H1 (cell line): ENCODE measurements at regions not wholly inside any gene's neighbourhood (a gene's known extent, or its start where the extent isn't known, plus 50 kb on each side); places are given as distances from the start of the nearest gene placed in this dataset.

Experiments used
- CTCF ChIA-PET: fragments of 300-600 bp; sonication (Branson Sonifier 250); formaldehyde crosslinking; loops from one replicate; lab custom pipeline; 2021; ENCODE audit not compliant: partially characterized antibody; lab: Charles Lee
- POLR2A ChIA-PET: fragments of 300-600 bp; sonication (Branson Sonifier 250); formaldehyde crosslinking; loops from one replicate; lab custom pipeline; 2021; ENCODE audit warnings: inconsistent platforms; ENCODE audit not compliant: partially characterized antibody; lab: Charles Lee
- DNase-seq, 2 experiments: peaks; one replicate each; pipeline versions ENCODE4 v3.0.0 to v3.0.0-alpha.2; 2010 to 2022; ENCODE audit warnings: low spot score in 2 of 2, low read depth in 1 of 2, mixed read lengths in 1 of 2
- FAIRE-seq: peaks from 2 replicates; lab custom pipeline; 2011; peaks lifted over from hg19 to GRCh38; lab: Jason Lieb, UNC
- H2AFZ ChIP-seq: 2 replicates; pipeline ENCODE4 v1.8.1; 2012; ENCODE audit warnings: low read length, inconsistent platforms
- H2AK5ac ChIP-seq: 2 replicates; pipeline ENCODE4 v1.6.1; 2013; ENCODE audit warnings: low read depth, low read length
- H2BK120ac ChIP-seq: replicated peaks from 2 replicates; pipeline ENCODE3; 2013; ENCODE audit warnings: low read depth, low read length, inconsistent platforms
- H2BK12ac ChIP-seq: 2 replicates; pipeline ENCODE4 v1.6.1; 2013; ENCODE audit warnings: low read depth, low read length
- H2BK15ac ChIP-seq: 2 replicates; pipeline ENCODE4 v1.6.1; 2013; ENCODE audit warnings: low read length
- H2BK20ac ChIP-seq: 2 replicates; pipeline ENCODE4 v1.6.1; 2013; ENCODE audit warnings: low read length
- H2BK5ac ChIP-seq: 2 replicates; pipeline ENCODE4 v1.6.1; 2013; ENCODE audit warnings: low read depth, low read length
- H3K14ac ChIP-seq: 2 replicates; pipeline ENCODE4 v1.6.1; 2013; ENCODE audit warnings: inconsistent platforms; ENCODE audit not compliant: insufficient read length
- H3K18ac ChIP-seq: 2 replicates; pipeline ENCODE4 v1.6.1; 2013; ENCODE audit warnings: low read length; ENCODE audit errors: extremely low read depth
- H3K23ac ChIP-seq: 2 replicates; pipeline ENCODE4 v1.6.1; 2013; ENCODE audit warnings: inconsistent platforms; ENCODE audit not compliant: insufficient read length
- H3K23me2 ChIP-seq: 2 replicates; pipeline ENCODE4 v1.6.1; 2013; ENCODE audit warnings: low read depth, low read length
- H3K27ac ChIP-seq: 2 replicates; pipeline ENCODE4 v1.6.1; 2011; ENCODE audit warnings: low read depth, low read length, inconsistent platforms
- H3K27me3 ChIP-seq, 4 experiments: replicated peaks in 1 of 4; 1 replicate in 1 of 4; 2 replicates in 3 of 4; pipeline versions ENCODE4 v1.6.1 to v1.8.1; 2011 to 2013; ENCODE audit warnings: low read length in 3 of 4, mild to moderate bottlenecking in 3 of 4, inconsistent platforms in 2 of 4, mixed read lengths in 2 of 4, moderate library complexity in 1 of 4; ENCODE audit not compliant: control insufficient read depth in 3 of 4, insufficient read depth in 3 of 4; ENCODE audit errors: extremely low read depth in 1 of 4
- H3K36me3 ChIP-seq, 4 experiments: 2 replicates each; pipeline versions ENCODE4 v1.6.1 to v1.8.1; 2011 to 2013; ENCODE audit warnings: mild to moderate bottlenecking in 4 of 4, low read length in 3 of 4, moderate library complexity in 2 of 4, control low read depth in 1 of 4, inconsistent platforms in 1 of 4; ENCODE audit not compliant: insufficient read depth in 4 of 4, control insufficient read depth in 2 of 4
- H3K4ac ChIP-seq: replicated peaks from 2 replicates; pipeline ENCODE3; 2013; ENCODE audit warnings: low read length, low read depth, mixed read lengths, inconsistent platforms; ENCODE audit not compliant: insufficient read length
- H3K4me1 ChIP-seq, 4 experiments: replicated peaks in 1 of 4; 1 replicate in 1 of 4; 2 replicates in 3 of 4; pipeline versions ENCODE4 v1.6.1 to v1.8.1; 2011 to 2013; ENCODE audit warnings: low read length in 3 of 4, inconsistent platforms in 2 of 4, mixed read lengths in 1 of 4; ENCODE audit not compliant: insufficient read depth in 4 of 4, control insufficient read depth in 3 of 4
- H3K4me2 ChIP-seq, 2 experiments: 2 replicates each; pipeline versions ENCODE4 v1.6.1 to v1.8.1; 2011 to 2013; ENCODE audit warnings: low read depth in 2 of 2, low read length in 2 of 2, control low read depth in 1 of 2, inconsistent platforms in 1 of 2, mild to moderate bottlenecking in 1 of 2; ENCODE audit not compliant: insufficient read depth in 1 of 2
- H3K4me3 ChIP-seq, 4 experiments: fragments of 200-600, 300-600 bp in 1 of 4; sonication (generic), shearing (Covaris generic), sonication (Bioruptor Twin) in 1 of 4; 2 replicates each; pipeline versions ENCODE4 v1.5.1 to v1.8.1; 2011 to 2016; ENCODE audit warnings: low read length in 4 of 4, low read depth in 3 of 4, control low read depth in 2 of 4, inconsistent platforms in 2 of 4, mild to moderate bottlenecking in 2 of 4, mixed read lengths in 1 of 4, moderate library complexity in 1 of 4; ENCODE audit not compliant: insufficient read depth in 2 of 4; ENCODE audit errors: extremely low read depth in 1 of 4
- H3K56ac ChIP-seq: replicated peaks from 2 replicates; pipeline ENCODE3; 2013; ENCODE audit warnings: low read depth, mild to moderate bottlenecking, mixed read lengths, low read length, inconsistent platforms; ENCODE audit not compliant: insufficient read length
- H3K79me1 ChIP-seq: 2 replicates; pipeline ENCODE4 v1.6.1; 2013; ENCODE audit warnings: low read depth, low read length, control low read depth
- H3K79me2 ChIP-seq, 2 experiments: 2 replicates each; pipeline versions ENCODE4 v1.6.1 to v1.8.1; 2012 to 2013; ENCODE audit warnings: low read length in 2 of 2, mild to moderate bottlenecking in 2 of 2, inconsistent platforms in 1 of 2; ENCODE audit not compliant: insufficient read depth in 2 of 2, control insufficient read depth in 1 of 2
- H3K9ac ChIP-seq, 4 experiments: replicated peaks in 1 of 4; 1 replicate in 1 of 4; 2 replicates in 3 of 4; pipeline versions ENCODE4 v1.6.1 to v1.8.1; 2011 to 2013; ENCODE audit warnings: low read depth in 3 of 4, low read length in 3 of 4, control low read depth in 2 of 4, mild to moderate bottlenecking in 2 of 4, moderate library complexity in 2 of 4, inconsistent platforms in 1 of 4; ENCODE audit errors: extremely low read depth in 1 of 4
- H3K9me3 ChIP-seq, 2 experiments: 2 replicates each; pipeline versions ENCODE4 v1.6.1 to v1.8.1; 2012 to 2013; ENCODE audit warnings: mild to moderate bottlenecking in 2 of 2, moderate library complexity in 2 of 2, control low read depth in 1 of 2, inconsistent platforms in 1 of 2, low read depth in 1 of 2, low read length in 1 of 2, mixed read lengths in 1 of 2; ENCODE audit not compliant: insufficient read depth in 2 of 2
- H4K20me1 ChIP-seq, 2 experiments: replicated peaks in 1 of 2; 2 replicates each; pipeline versions ENCODE3 to v1.8.1; 2011 to 2013; ENCODE audit warnings: inconsistent platforms in 2 of 2, low read length in 2 of 2, mild to moderate bottlenecking in 1 of 2; ENCODE audit not compliant: insufficient read depth in 2 of 2, control insufficient read depth in 1 of 2
- H4K5ac ChIP-seq: 2 replicates; pipeline ENCODE4 v1.6.1; 2013; ENCODE audit warnings: low read length, low read depth, mixed read lengths, inconsistent platforms; ENCODE audit not compliant: insufficient read length
- H4K8ac ChIP-seq: 2 replicates; pipeline ENCODE4 v1.8.0; 2013; ENCODE audit warnings: mild to moderate bottlenecking, moderate library complexity, low read length, inconsistent platforms; ENCODE audit not compliant: insufficient read depth; ENCODE audit errors: extremely low read depth
- H4K91ac ChIP-seq: replicated peaks from 2 replicates; pipeline ENCODE3; 2013; ENCODE audit warnings: low read length, mixed read lengths, inconsistent platforms; ENCODE audit not compliant: insufficient read length
- MAFK ChIP-seq: IDR thresholded peaks from 2 replicates; pipeline ENCODE4 v1.6.1; 2012; ENCODE audit warnings: low read depth, mild to moderate bottlenecking, improper control_type of control experiment, low read length
- POLR2AphosphoS5 ChIP-seq: IDR thresholded peaks from 2 replicates; pipeline ENCODE4 v1.6.1; 2011; ENCODE audit warnings: low read depth, low read length
- SUZ12 ChIP-seq: fragments of 200-600 bp; sonication (generic); IDR thresholded peaks from 2 replicates; pipeline ENCODE4 v1.6.1; 2012; ENCODE audit warnings: mild to moderate bottlenecking, inconsistent platforms, low read length, moderate library complexity, mixed read lengths
- TAF1 ChIP-seq: IDR thresholded peaks from 2 replicates; pipeline ENCODE4 v1.6.1; 2011; ENCODE audit warnings: mild to moderate bottlenecking, low read depth, low read length
- WGBS, 2 experiments: shearing (Covaris generic) in 1 of 2; methylation state at CpG; one replicate each; pipeline versions ENCODE4 v1.1.6 to v1.1.7; 2013 to 2015; ENCODE audit warnings: low lambda C conversion rate in 2 of 2, mixed read lengths in 2 of 2, inconsistent platforms in 1 of 2, low coverage in 1 of 2, missing lambda C conversion rate in 1 of 2; ENCODE audit not compliant: insufficient replicate concordance in 2 of 2, insufficient coverage in 1 of 2, insufficient read length in 1 of 2; ENCODE audit errors: extremely low coverage in 1 of 2, missing lambda C conversion rate in 1 of 2; 5-methylcytosine and 5-hydroxymethylcytosine counted together

DNA sequence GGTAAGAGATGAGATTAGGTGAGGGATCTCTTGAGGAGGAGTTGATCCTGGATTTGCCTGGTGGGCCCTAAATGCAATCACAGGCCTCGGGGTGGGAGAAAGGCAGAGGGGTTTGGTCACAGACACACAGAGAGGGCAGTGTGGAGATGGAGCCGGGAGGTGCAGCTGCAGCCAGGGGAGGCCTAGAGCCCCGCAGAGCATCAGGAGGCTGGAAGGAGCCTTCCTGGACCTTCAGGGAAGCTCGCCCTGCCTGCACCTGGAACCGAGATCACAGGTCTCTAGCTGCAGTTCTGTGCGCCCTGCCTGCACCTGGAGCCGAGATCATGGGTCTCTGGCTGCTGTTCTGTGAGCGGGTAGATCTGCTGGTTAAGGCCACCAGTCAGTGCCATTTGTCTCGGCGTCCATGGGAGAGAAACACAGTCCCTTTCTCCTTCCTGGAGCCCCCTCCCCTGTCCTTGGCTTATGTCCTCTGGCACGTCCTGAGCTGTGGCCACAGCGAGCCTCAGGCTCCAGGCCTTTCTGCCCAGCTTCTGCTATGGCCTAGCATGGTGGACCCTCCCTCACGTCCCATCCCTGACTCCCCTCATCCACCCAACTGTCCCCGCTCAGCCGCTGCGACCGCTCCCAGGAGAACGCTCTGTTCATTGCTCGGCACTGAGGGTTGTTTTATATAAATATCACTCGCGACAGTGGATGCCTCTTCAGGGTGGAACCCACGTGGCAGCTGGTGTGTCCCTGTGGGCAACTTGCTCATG is 112.0 kb downstream of the DACT2 start:
- H2BK12ac ChIP-seq, result 0 out of 2 replicates have a peak overlapping the region, but pooled peaks have one; percentile 68
- peaks cover 2% of the 10 kb centered on the region; the same call in 1 of the 2 replicates for H3K23me2 ChIP-seq
- H3K27me3 ChIP-seq, result peaks cover 0 to 5% (median 2%) of the 10 kb centered on the region in 4 experiments; a peak in 5 of 7 replicates
- H4K8ac ChIP-seq, result no peak overlapping the region
- no peak overlapping the region for H2BK5ac ChIP-seq
- H3K4me2 ChIP-seq, result no peak overlapping the region
- H2AFZ ChIP-seq, result no peak overlapping the region
- H3K9me3 ChIP-seq, result peaks cover 5 to 9% of the 10 kb centered on the region in 2 experiments; a peak in 1 of 4 replicates
- H4K91ac ChIP-seq, result no peak overlapping the region
- DNase-seq (no peak), FAIRE-seq (no peak)
- peak overlapping the region; percentile 65; the same call in 1 of the 2 replicates for H2AK5ac ChIP-seq
- H3K79me1 ChIP-seq, result no peaks in the 10 kb centered on the region
- no peak overlapping the region for H3K27ac ChIP-seq
- no peak overlapping the region for H2BK15ac ChIP-seq
- no peak overlapping the region for H3K9ac ChIP-seq
- H4K5ac ChIP-seq, result no peak overlapping the region
- H3K79me2 ChIP-seq, result no peaks in the 10 kb centered on the region
- no peak overlapping the region for H3K4me3 ChIP-seq
- H3K4ac ChIP-seq, result no peak overlapping the region
- POLR2A ChIA-PET, result no interaction called here
- no peak overlapping the region for H3K56ac ChIP-seq
- CTCF ChIA-PET, result interaction anchor here (1.1 to 2.3 kb wide), 3 partner anchors 8 to 139 kb away, joined by 3 to 8 read pairs (median 5); no protein-coding TSS in a partner anchor
- H2BK120ac ChIP-seq, result no peak overlapping the region
- no peak overlapping the region for H2BK20ac ChIP-seq
- H4K20me1 ChIP-seq, result peaks cover 0 to 4% of the 10 kb centered on the region in 2 experiments
- WGBS, 2 experiments, result 91% methylated on average over 22 of the region's 22 CpGs; no CpG with 5 or more reads in 1 of the 2 experiments
- H3K18ac ChIP-seq, result no peak overlapping the region; the same call in 1 of the 2 replicates
- peaks cover 0 to 16% (median 12%) of the 10 kb centered on the region in 4 experiments; a peak in 6 of 7 replicates for H3K4me1 ChIP-seq
- no peak overlapping the region for H3K23ac ChIP-seq
- H3K14ac ChIP-seq, result no peak overlapping the region
- H3K36me3 ChIP-seq, result no peaks in the 10 kb centered on the region
- TF ChIP-seq POLR2AphosphoS5, result no peak
- TF ChIP-seq SUZ12, result no peak
- TF ChIP-seq TAF1, result no peak
- no peak for TF ChIP-seq MAFK
